HG03378 (cell line): ENCODE measurements at regions not wholly inside any gene's neighbourhood (a gene's known extent, or its start where the extent isn't known, plus 50 kb on each side); places are given as distances from the start of the nearest gene placed in this dataset.
A peak's percentile ranks its signal among the peaks of the same experiment; 100 is the strongest.

Experiments used
- ATAC-seq: cut with Tn5 transposase; IDR thresholded peaks from one replicate; pipeline ENCODE4 v1.9.1; 2021; ENCODE audit warnings: mild to moderate bottlenecking, moderate library complexity; ENCODE audit not compliant: unreplicated experiment

- no peak for ATAC-seq
Observed at GRCh38 chr6:165920896-165921671, 246.6 kb downstream of the TBXT start.

GRCh38 chr6:165917576-165917975 is 250.1 kb downstream of the TBXT start:
- ATAC-seq = no peak

DNA sequence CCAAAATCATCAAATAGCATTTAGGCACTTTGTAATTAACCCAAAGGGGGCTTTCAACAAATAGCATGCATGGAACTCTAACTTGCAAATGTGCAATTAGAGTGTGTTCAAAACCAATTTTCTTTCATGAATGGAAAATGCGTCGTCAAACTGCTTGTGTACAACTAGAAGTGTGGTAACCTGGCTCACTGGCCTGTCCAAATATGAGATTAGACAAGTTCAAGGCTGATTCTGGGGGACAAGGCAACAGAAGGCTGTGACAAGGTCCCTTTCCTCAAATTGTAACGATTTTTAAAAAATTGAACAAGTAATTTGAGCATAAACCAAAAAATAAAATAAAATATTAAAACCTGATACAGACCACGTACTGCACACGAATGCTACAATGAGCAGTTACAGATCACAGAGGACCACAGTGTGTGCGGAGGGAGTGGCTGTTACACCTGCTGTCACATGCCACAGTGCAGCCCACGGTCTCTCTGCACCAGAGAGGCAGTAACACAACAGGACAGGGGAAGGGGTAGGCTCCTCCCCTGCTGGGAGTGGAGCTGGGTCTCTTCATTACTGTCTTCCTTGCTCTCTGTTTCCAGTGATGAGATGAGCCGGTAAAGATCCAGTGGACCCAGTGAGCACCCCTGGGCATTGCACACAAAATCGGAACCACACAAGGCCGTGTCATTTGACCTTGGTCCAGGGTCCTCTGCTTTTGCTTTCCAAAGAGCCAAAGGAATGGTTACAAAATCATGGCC is 252.2 kb upstream of the PDE10A start:
- ATAC-seq = no peak

GRCh38 chr6:165913676-165914570 is 250.9 kb upstream of the PDE10A start:
- no peak for ATAC-seq

DNA sequence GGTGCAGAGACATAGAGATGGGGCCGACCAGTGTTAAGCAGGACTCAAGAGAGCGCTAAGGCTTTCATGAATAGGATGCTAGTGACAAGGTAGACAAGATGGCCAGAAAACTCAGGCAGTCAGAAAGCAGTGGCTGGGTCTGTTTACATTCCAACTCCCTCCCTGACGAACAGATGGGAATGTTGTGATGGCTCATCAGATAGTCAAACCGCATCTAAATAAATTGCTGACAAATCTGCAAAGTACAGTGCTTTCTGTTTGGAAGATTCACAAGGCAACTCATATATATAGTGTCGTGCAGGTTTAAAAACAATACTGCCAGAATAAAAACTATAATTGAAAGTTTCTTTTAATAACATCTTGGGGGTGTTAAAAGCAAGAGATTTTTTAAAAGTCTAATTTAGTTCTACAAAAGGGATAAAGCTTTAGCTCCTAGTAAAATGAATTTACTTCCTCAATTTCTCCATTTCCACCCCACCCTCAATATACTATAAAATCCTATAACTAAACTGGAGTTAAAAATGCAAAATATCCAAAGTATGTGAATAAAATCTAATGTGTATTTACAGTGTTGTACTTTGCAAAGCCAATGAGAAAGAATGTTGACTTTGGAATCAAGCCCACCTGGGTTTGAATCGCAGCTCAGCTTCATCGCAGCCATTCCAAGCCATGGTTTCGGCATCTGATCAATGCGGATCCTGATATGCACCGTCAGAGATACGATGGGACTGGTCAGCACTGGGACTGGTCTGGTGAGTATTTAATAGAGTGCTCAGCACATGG is 247.3 kb upstream of the PDE10A start:
- ATAC-seq = no peak

DNA sequence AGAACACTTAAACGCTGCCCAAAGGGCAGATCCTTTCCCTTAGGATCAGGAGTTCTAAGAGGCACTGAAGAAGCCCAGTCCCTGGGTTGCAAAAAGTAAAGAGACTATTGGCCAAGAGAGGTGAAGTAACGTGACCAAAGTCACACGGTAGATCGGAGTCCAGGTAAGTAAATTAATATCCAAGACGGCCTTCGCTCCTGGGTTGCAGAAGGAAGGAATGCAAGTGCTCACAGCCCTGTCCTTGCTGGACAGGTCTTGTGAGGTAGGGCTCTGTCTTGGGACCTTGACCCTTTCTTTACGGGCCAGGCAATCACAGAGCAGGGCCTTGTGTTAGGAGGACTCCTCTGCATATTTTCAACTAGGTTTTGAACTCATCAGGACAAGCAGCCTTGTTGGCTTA is 243.7 kb upstream of the PDE10A start:
- ATAC-seq = no peak

- ATAC-seq = no peak
Observed at GRCh38 chr6:165905744-165906143, 242.7 kb upstream of the PDE10A start.

GRCh38 chr6:165900970-165901369 is 237.9 kb upstream of the PDE10A start:
- ATAC-seq = no peak

DNA sequence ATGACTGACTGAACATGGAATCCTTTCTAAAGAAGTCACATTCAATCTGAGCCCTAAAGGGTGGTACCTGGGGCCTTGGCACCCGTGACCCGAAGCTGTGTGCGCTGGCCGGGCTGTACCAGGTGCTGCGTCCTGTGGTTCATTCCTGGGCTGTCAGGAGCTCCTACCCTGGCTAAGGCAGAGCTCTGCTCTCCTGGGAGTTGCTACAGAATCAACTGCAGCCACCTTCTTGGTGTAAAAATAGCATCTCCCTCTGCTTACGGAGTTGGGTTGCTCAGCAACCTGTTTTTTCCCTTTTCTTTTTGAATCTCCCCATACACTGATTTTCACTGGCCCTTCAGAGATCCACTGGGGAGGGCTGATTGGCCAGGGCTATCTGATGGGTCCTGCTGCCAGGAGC is 236.6 kb upstream of the PDE10A start:
- ATAC-seq = no peak

DNA sequence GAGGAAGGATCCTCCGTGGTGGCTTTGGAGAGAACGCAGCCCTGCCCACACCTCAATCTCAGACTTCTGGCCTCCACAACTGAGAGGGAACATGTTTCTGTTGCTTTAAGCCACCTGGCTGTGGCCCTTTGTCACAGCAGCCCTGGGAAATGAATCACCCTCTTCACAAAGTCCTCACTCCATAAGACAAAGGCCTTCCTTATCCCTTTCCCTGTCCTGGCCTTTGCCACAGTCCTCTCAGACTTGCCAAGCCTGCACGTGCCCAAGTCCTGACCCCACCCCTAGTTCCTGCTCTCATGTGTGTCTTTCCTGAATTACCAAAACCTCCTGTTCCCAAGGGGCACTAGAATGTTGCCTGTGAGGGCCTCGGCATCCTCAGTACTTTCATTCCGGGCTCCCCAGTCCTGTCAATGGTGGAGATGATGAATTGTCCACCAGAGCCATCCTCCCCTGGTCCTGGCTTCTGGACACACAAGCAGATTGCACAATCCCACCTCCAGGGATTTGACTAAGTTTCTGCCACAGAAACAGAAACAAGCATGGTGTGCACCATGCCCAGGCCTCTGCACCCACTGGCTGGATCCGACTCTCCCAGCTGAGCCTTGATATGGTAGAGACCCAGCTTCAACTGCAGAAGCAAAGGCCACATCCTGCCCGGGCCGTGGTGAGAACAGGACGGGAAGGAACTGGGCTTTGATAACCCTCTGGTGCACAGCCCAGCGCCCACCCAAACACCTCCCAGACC is 232.6 kb upstream of the PDE10A start:
- no peak for ATAC-seq

- no peak for ATAC-seq
Observed at GRCh38 chr6:165894171-165894825, 231.3 kb upstream of the PDE10A start.

DNA sequence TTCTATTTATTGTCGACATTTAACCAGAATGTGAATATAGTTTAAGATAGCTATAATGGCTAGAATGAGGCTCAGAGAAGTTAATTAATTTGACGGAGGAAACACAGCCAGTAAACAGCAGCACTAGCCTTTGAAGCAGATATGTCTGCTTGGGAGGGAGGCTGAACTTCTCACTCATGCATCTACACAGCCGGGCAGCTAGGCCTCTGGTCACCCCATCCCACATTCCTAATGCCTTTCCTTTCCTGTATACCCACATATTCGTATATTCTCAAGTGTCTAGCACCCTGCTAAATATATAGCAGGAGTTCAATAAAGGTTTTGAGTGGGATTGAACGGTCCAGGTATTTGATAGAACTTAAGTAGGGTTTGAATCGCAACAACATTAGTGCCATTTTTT is 230.4 kb upstream of the PDE10A start:
- no peak for ATAC-seq

DNA sequence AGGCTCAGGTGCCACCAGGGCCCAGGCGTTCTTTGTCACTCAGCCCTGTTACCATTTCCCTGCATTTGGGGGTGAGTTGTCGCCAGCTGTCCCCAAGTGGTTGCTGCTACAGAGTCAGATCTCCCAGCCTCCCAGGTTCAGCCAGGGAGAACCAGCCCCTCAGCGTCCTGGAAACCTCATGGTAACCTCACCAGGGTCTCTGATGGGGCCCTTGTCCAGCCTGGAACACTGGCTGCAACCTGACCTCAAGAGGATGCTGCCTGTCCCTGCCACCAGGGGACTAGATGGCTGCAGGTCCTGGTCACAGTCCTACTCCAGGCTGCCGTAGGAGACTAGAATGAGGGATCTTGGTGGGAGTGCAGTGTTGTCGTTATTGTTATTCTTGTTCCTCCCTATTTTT is 228.3 kb upstream of the PDE10A start:
- no peak for ATAC-seq

- no peak for ATAC-seq
Observed at GRCh38 chr6:165890404-165890735, 227.3 kb upstream of the PDE10A start.

DNA sequence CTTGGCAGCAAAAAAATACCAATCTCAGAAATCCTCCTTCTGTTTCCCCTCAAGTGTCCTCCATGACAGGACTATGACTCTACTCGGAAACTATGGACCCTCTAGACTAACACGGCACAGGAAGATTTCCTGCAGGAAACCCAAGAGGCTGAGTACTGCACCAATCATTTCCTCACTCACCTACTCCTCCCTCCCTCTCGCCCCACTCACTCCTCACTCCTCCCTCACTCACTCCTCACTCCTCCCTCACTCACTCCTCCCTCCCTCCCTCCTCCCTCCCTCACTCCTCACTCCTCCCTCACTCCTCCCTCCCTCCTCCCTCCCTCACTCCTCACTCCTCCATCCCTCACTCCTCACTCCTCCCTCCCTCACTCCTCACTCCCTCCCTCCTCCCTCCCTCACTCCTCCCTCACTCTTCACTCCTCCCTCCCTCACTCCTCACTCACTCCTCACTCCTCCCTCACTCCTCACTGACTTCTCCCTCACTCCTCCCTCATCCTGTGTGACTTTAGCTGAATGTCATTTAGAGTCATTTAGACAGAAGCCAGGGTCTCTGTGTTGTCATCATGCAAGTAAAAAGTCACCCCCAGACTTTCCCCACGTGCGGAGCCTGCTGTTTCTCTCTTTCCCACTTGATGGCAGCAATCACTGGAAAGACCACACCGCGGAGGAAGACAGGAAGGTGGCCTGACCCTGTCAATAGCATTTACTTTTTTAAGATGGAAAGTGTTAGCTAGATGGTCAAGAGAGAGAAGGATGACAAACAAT is 226.8 kb upstream of the PDE10A start:
- ATAC-seq = no peak

DNA sequence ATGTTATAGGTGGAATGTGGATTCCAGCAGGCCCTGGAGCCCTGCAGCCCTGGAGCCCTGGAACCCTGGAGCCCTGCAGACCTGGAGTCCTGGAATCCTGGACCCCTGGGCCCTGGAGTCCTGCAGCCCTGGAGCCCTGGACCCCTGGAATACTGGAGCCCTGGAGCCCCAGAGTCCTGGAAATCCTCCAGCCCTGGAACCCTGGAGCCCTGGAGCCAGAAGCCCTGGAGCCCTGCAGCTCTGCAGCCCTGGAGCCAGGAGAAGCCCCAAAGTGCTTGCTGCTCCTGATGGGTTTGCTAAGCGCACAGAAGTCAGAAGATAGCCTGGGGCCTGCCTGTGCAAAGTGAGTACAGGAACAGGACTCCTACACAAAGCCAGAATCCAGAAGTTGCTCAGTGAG is 223.1 kb upstream of the PDE10A start:
- ATAC-seq = no peak

DNA sequence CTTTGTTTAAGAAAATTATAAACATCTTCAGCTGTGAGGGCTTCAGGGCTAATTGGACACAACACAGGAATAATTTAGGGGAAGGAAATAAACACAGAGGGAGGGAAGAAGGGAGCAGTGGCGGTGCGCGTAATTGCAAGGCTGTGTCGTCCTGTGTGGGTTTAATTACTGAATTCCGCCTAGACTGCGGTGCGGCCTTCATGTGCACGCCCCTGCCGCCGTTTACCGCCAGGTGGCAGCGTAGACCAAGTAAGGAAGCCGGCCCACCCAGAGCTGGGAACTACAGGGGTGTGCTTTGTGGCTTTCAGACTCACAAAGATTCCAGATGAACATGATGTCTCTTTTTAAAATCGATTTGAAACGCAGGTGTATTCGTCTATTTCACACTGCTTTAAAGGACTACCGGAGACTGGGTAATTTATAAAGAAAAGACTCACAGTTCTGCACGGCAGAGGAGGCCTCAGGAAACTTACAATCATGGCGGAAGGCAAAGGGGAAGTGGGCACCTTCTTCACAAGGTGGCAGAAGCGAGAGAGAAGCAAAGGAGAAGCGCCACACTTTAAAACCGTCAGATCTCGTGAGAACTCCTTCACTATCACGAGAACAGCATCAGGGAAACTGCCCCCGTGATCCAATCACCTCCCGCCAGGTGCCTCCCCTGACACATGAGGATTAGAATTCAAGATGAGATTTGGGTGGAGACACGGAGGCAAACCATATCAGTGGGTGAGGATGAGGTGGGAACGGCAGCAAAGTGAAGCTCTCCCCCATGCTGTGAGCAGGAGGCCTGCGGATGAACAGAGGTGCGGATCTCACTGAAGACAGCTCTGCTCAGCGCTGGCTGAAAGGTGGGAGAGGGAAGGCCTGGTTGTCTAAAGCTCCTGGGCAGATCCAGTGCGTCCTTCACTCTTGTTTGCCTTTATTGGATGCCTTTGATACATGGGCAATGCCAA is 222.0 kb upstream of the PDE10A start:
- ATAC-seq = peak; percentile 93
